Posterior cingulate gyrus (tissue), 11 donors: ENCODE measurements at regions not wholly inside any gene's neighbourhood (a gene's known extent, or its start where the extent isn't known, plus 50 kb on each side); places are given as distances from the start of the nearest gene placed in this dataset.

ENCODE experiments used
- DNase-seq, 10 donors: peaks; one replicate each; pipeline versions ENCODE4 v3.0.0 to v3.0.0-alpha.2; 2020 to 2021; ENCODE audit warnings: mixed read lengths in 3 of 10
- intact Hi-C: fragments of 100-400 bp; cut with DNase I; formaldehyde crosslinking; loops from one replicate; pipeline ENCODE4 v1.15.1; 2023

GRCh38 chr13:33508060-33508459 is 222.5 kb upstream of the STARD13 start:
- DNase-seq = no peak

GRCh38 chr13:33509642-33510229 is 224.2 kb upstream of the STARD13 start:
- intact Hi-C loops = no loop called here
- DNase-seq = peak in 3 of 10 donors; percentile 9 to 71 (median 14)

More at GRCh38 chr13:33508060-33508459, 222.5 kb upstream of the STARD13 start:
- intact Hi-C loops = no loop called here

GRCh38 chr13:33510350-33510970 is 224.9 kb upstream of the STARD13 start:
- intact Hi-C loops = no loop called here
- DNase-seq = no peak

GRCh38 chr13:33512880-33513554 is 227.5 kb upstream of the STARD13 start:
- intact Hi-C loops = no loop called here
- DNase-seq = no peak

- DNase-seq = no peak
- intact Hi-C loops = no loop called here
These were observed 228.8 kb upstream of the STARD13 start for GRCh38 chr13:33514362-33514761.

- intact Hi-C loops = no loop called here
These were observed 229.6 kb upstream of the STARD13 start for GRCh38 chr13:33515146-33515545.

GRCh38 chr13:33518452-33518851 is 232.9 kb upstream of the STARD13 start:
- DNase-seq = no peak
- intact Hi-C loops = no loop called here

More at GRCh38 chr13:33515146-33515545, 229.6 kb upstream of the STARD13 start:
- DNase-seq = no peak

- intact Hi-C loops = no loop called here
- no peak for DNase-seq
These were observed 234.3 kb upstream of the STARD13 start for GRCh38 chr13:33519561-33520467.

- intact Hi-C loops = no loop called here
These were observed 234.9 kb upstream of the STARD13 start for GRCh38 chr13:33520468-33520839.

GRCh38 chr13:33524086-33524485 is 238.5 kb upstream of the STARD13 start:
- DNase-seq = no peak
- intact Hi-C loops = no loop called here

More at GRCh38 chr13:33520468-33520839, 234.9 kb upstream of the STARD13 start:
- DNase-seq = no peak

GRCh38 chr13:33525763-33526162 is 240.2 kb upstream of the STARD13 start:
- no peak for DNase-seq
- intact Hi-C loops = no loop called here

- intact Hi-C loops = no loop called here
- DNase-seq = no peak
These were observed 241.2 kb upstream of the STARD13 start for GRCh38 chr13:33526718-33527117.

- intact Hi-C loops = no loop called here
- DNase-seq = no peak
These were observed 243.3 kb upstream of the STARD13 start for GRCh38 chr13:33528896-33529295.

- intact Hi-C loops = no loop called here
These were observed 245.9 kb upstream of the STARD13 start for GRCh38 chr13:33531484-33531883.

GRCh38 chr13:33535061-33535460 is 249.5 kb upstream of the STARD13 start:
- intact Hi-C loops = no loop called here

More at GRCh38 chr13:33531484-33531883, 245.9 kb upstream of the STARD13 start:
- DNase-seq = no peak

GRCh38 chr13:33536601-33537000 is 251.0 kb upstream of the STARD13 start:
- DNase-seq = no peak
- intact Hi-C loops = no loop called here

More at GRCh38 chr13:33535061-33535460, 249.5 kb upstream of the STARD13 start:
- DNase-seq = no peak

- DNase-seq = no peak
- intact Hi-C loops = no loop called here
These were observed 251.5 kb upstream of the STARD13 start for GRCh38 chr13:33537026-33537425.

- DNase-seq = peak in 2 of 10 donors; percentile 10 to 44
- intact Hi-C loops = no loop called here
These were observed 252.1 kb upstream of the STARD13 start for GRCh38 chr13:33537676-33538075.

GRCh38 chr13:33541456-33541855 is 255.9 kb upstream of the STARD13 start:
- no peak for DNase-seq
- intact Hi-C loops = loop anchor here (2.0 to 5.0 kb wide), 2 partner anchors 71 to 311 kb away; no protein-coding TSS in a partner anchor

GRCh38 chr13:33541962-33542308 is 256.4 kb upstream of the STARD13 start:
- intact Hi-C loops = loop anchor here (2.0 to 5.0 kb wide), 3 partner anchors 70 to 311 kb away; no protein-coding TSS in a partner anchor
- DNase-seq = no peak
